GM12878 (cell line): ENCODE measurements at regions not wholly inside any gene's neighbourhood (a gene's known extent, or its start where the extent isn't known, plus 50 kb on each side); places are given as distances from the start of the nearest gene placed in this dataset.

ENCODE experiments used
- ASH2L ChIP-seq: fragments of 300-600, 200-600 bp; sonication (generic); IDR thresholded peaks from 2 replicates; pipeline ENCODE4 v1.6.1; 2017; ENCODE audit warnings: low read depth, mild to moderate bottlenecking, borderline replicate concordance
- EP300 ChIP-seq, 2 experiments: fragments of 150-350 bp in 1 of 2; IDR thresholded peaks; 2 replicates each; pipeline ENCODE4 v1.6.1; 2011 to 2012; ENCODE audit warnings: low read depth in 2 of 2, low read length in 2 of 2, borderline replicate concordance in 1 of 2, improper control_type of control experiment in 1 of 2, inconsistent platforms in 1 of 2; ENCODE audit not compliant: control insufficient read depth in 1 of 2
- POLR2A ChIP-seq: IDR thresholded peaks from 2 replicates; pipeline ENCODE4 v1.6.1; 2011; ENCODE audit warnings: low read depth, mild to moderate bottlenecking, low read length
- POLR2AphosphoS5 ChIP-seq: IDR thresholded peaks from 2 replicates; pipeline ENCODE4 v1.6.1; 2011; ENCODE audit warnings: mild to moderate bottlenecking, low read length, inconsistent platforms
- YY1 ChIP-seq: IDR thresholded peaks from 2 replicates; pipeline ENCODE4 v1.6.1; 2011; ENCODE audit warnings: low read depth, mild to moderate bottlenecking, low read length
- TF ChIP-seq, protein P1 (sequence below), 3 experiments: IDR thresholded peaks in 2 of 3; conservative IDR thresholded peaks in 1 of 3; 2 replicates each; pipeline ENCODE4 v1.5.1; 2011; ENCODE audit warnings: low read depth in 3 of 3, low read length in 3 of 3, mild to moderate bottlenecking in 3 of 3, control low read depth in 2 of 3, moderate library complexity in 2 of 3, inconsistent platforms in 1 of 3, mixed read lengths in 1 of 3; ENCODE audit not compliant: control insufficient read depth in 2 of 3, insufficient read depth in 1 of 3; ENCODE audit errors: extremely low read depth in 1 of 3

DNA sequence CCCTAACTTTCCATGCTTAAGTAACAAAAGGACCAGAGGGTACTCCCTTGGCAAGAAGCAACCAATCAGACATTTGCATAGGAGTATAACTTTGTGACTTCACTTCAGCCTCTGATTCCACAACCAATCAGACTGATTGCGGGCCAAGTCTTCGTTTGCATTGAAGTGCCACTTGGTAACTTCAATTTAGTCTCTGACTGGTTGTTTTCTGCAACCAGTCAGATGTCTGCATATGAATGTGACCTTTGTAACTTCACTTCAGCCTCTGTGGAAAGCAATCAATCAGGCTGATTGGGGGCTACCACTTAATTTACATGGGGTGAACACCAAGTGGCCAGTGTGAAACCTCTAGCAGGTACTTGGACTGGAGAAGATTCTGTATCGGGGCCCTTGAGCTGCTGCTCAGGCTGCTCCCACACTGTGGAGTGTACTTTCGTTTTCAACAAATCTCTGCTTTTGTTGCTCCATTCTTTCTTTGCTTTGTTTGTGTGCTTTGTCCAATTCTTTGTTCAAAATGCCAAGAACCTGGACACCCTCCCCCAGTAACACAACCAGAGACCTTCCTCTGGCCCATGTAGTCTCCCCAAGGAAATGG is 241.5 kb downstream of the ACKR3 start:
- TF ChIP-seq EP300 (IDR thresholded peaks at IDR 0.05; ENCODE audit: borderline replicate concordance in 1 of 2, control insufficient read depth in 1 of 2, low read depth in 2 of 2, low read length in 2 of 2) (no peak), ASH2L (no peak), POLR2A (no peak), POLR2AphosphoS5 (no peak), YY1 (no peak)
- TF ChIP-seq, protein P1, sequence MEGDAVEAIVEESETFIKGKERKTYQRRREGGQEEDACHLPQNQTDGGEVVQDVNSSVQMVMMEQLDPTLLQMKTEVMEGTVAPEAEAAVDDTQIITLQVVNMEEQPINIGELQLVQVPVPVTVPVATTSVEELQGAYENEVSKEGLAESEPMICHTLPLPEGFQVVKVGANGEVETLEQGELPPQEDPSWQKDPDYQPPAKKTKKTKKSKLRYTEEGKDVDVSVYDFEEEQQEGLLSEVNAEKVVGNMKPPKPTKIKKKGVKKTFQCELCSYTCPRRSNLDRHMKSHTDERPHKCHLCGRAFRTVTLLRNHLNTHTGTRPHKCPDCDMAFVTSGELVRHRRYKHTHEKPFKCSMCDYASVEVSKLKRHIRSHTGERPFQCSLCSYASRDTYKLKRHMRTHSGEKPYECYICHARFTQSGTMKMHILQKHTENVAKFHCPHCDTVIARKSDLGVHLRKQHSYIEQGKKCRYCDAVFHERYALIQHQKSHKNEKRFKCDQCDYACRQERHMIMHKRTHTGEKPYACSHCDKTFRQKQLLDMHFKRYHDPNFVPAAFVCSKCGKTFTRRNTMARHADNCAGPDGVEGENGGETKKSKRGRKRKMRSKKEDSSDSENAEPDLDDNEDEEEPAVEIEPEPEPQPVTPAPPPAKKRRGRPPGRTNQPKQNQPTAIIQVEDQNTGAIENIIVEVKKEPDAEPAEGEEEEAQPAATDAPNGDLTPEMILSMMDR (IDR thresholded peaks at IDR 0.05 in 2 of 3, conservative IDR thresholded peaks at IDR 0.05 in 1 of 3; ENCODE audit: control insufficient read depth in 2 of 3, extremely low read depth in 1 of 3, insufficient read depth in 1 of 3, low read depth in 3 of 3, low read length in 3 of 3): no peak
